Gastrocnemius medialis (tissue), 4 donors: ENCODE measurements at regions not wholly inside any gene's neighbourhood (a gene's known extent, or its start where the extent isn't known, plus 50 kb on each side); places are given as distances from the start of the nearest gene placed in this dataset.

Source experiments
- ATAC-seq, 2 donors: fragments of 150-250 bp; one replicate each; pipeline ENCODE4 v1.9.1; 2016
- DNase-seq, 2 donors: peaks; one replicate each; pipeline ENCODE4 v3.0.0-alpha.2; 2019
- H3K27ac ChIP-seq, 4 donors: fragments of 200-600 bp; sonication (generic); 1 replicate in 1 of 4; 2 replicates in 3 of 4; pipeline ENCODE4 v1.5.1; 2016 to 2018; ENCODE audit warnings: mild to moderate bottlenecking in 2 of 4, moderate library complexity in 1 of 4
- H3K27me3 ChIP-seq, 3 donors: fragments of 200-600 bp; sonication (generic) in 2 of 3; 1 replicate in 1 of 3; 2 replicates in 2 of 3; pipeline versions ENCODE4 v1.5.1 to v1.6.0; 2016 to 2019; ENCODE audit warnings: mild to moderate bottlenecking in 1 of 3, moderate library complexity in 1 of 3
- H3K36me3 ChIP-seq, 2 donors: fragments of 200-600 bp; sonication (generic) in 1 of 2; one replicate each; pipeline ENCODE4 v1.5.1; 2017 to 2018
- H3K4me1 ChIP-seq, 2 donors: fragments of 200-600 bp; sonication (generic) in 1 of 2; one replicate each; pipeline ENCODE4 v1.5.1; 2016 to 2017; ENCODE audit warnings: mild to moderate bottlenecking in 2 of 2
- H3K4me3 ChIP-seq, 4 donors: fragments of 200-600 bp; sonication (generic) in 3 of 4; 1 replicate in 1 of 4; 2 replicates in 3 of 4; pipeline ENCODE4 v1.5.1; 2016 to 2019; ENCODE audit warnings: mild to moderate bottlenecking in 2 of 4
- H3K9me3 ChIP-seq, 3 donors: fragments of 200-600 bp; sonication (generic) in 2 of 3; 1 replicate in 1 of 3; 2 replicates in 2 of 3; pipeline ENCODE4 v1.5.1; 2016 to 2019
- POLR2A ChIP-seq, 2 donors: fragments of 450-650 bp; IDR thresholded peaks; one replicate each; pipeline ENCODE4 v1.6.1; 2017; ENCODE audit warnings: antibody characterized with exemption in 2 of 2, mild to moderate bottlenecking in 2 of 2, moderate library complexity in 2 of 2
- in situ Hi-C, 4 donors: fragments of 200-750 bp; cut with MboI; loops; one replicate each; pipeline versions ENCODE4 v1.15.0 to v1.8.0; 2017; ENCODE audit warnings: low sequenced_read_pairs in 4 of 4
- intact Hi-C: fragments of 100-400 bp; cut with DNase I; formaldehyde crosslinking; loops from one replicate; pipeline ENCODE4 v1.15.1; 2023; ENCODE audit warnings: low total_unique reads
- TF ChIP-seq, protein P1 (sequence below), 5 experiments: fragments of 450-650 bp in 3 of 5; fragments of 200-600 bp in 2 of 5; sonication (generic) in 2 of 5; IDR thresholded peaks in 4 of 5; conservative IDR thresholded peaks in 1 of 5; 1 replicate in 4 of 5; 2 replicates in 1 of 5; pipeline ENCODE4 v1.5.1; 2016 to 2019; ENCODE audit warnings: antibody characterized with exemption in 5 of 5, mild to moderate bottlenecking in 3 of 5, moderate library complexity in 3 of 5

DNA sequence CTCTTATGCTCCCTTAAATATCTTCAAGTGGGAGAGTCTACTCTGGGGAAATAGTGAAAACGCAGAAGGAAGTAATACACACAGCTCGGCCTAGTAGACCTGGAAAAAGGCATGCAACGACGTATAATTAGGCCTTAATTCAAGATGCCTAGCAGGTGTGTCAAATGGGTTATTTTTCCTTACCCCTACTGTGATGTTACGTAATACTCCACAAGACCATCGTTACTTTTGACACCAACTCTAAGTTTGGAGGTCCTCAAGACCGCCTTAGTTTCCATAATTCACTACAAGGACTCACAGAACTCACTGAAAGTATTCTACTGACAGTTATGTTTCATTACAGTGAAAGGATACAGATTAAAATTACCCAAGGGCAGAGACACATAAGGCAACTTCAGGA is 1024.3 kb upstream of the MAP3K7 start:
- intact Hi-C loops: no loop called here
- Histone ChIP-seq H3K27me3 (no peaks in the 10 kb centered on the region), H3K9me3 (no peaks in the 10 kb centered on the region), H3K4me3 (no peak overlapping the region), H3K4me1 (no peaks in the 10 kb centered on the region), H3K36me3 (no peaks in the 10 kb centered on the region), H3K27ac (no peak overlapping the region)
- in situ Hi-C loops: no loop called here
- ATAC-seq: no peak
- DNase-seq: no peak
- TF ChIP-seq, protein P1, sequence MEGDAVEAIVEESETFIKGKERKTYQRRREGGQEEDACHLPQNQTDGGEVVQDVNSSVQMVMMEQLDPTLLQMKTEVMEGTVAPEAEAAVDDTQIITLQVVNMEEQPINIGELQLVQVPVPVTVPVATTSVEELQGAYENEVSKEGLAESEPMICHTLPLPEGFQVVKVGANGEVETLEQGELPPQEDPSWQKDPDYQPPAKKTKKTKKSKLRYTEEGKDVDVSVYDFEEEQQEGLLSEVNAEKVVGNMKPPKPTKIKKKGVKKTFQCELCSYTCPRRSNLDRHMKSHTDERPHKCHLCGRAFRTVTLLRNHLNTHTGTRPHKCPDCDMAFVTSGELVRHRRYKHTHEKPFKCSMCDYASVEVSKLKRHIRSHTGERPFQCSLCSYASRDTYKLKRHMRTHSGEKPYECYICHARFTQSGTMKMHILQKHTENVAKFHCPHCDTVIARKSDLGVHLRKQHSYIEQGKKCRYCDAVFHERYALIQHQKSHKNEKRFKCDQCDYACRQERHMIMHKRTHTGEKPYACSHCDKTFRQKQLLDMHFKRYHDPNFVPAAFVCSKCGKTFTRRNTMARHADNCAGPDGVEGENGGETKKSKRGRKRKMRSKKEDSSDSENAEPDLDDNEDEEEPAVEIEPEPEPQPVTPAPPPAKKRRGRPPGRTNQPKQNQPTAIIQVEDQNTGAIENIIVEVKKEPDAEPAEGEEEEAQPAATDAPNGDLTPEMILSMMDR (IDR thresholded peaks at IDR 0.05 in 4 of 5, conservative IDR thresholded peaks at IDR 0.05 in 1 of 5): no peak
- TF ChIP-seq POLR2A (IDR thresholded peaks at IDR 0.05): no peak

DNA sequence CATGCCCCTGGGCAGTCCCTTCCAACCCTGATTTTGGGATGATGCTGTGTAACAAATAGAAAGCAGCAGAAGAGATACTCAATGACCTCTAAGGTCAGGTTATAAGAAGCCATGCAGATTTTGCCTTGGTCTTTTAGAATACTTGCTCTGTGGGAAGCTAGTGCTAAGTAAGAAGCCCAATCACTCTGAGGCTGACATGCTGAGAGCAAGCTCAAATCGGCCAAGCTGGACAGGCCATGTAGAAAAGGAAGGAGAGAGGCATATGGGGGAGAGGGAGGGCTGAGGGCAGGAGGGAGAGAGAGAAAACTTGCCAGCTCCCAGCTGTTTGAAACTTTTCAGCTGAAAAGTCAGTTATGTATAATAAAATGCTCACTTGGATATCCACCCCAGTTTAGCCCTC is 1021.6 kb upstream of the MAP3K7 start:
- no peak for TF ChIP-seq POLR2A (IDR thresholded peaks at IDR 0.05)
- intact Hi-C loops: no loop called here
- DNase-seq (no peak), ATAC-seq (no peak)
- H3K4me1 ChIP-seq: no peaks in the 10 kb centered on the region
- in situ Hi-C loops: no loop called here
- no peaks in the 10 kb centered on the region for H3K27me3 ChIP-seq
- H3K27ac ChIP-seq: no peak overlapping the region
- H3K4me3 ChIP-seq: no peak overlapping the region
- no peaks in the 10 kb centered on the region for H3K9me3 ChIP-seq
- H3K36me3 ChIP-seq: no peaks in the 10 kb centered on the region

DNA sequence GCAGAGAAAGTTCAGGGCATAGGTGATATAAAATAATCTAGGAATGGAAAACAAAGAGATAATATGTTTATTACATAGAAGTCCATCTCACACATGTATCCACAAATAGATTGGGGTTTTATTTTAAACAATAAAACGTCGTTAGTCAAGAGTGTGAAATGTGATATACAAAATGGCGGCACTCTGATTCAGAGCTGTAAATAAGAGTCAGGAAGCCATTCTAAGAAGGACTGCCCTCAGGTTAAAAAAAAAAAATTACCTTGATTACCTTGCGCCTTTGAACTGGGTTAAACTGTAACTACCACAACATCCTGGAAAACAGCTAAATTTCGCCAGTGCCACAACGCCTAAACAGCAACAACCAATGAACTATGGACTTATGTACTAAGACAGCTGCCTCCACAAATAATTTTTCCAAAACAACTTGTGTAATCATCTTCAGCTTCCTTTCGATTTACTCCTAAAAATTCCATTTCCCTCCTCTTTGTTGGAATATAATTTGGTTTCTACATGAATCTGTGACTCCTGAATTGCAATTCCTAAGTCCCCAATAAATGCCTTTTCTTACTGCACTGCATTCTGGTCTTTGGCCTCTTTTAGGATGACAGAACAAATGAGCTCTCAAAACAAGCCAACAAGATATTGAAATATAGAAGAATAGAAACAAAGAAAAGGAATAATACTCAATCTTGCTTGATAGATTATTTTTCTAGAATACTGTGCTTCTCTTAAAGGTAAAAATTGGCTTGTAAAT is 1019.5 kb upstream of the MAP3K7 start:
- TF ChIP-seq POLR2A (IDR thresholded peaks at IDR 0.05): no peak
- TF ChIP-seq, protein P1 (IDR thresholded peaks at IDR 0.05 in 4 of 5, conservative IDR thresholded peaks at IDR 0.05 in 1 of 5): no peak
- no peaks in the 10 kb centered on the region for H3K36me3 ChIP-seq
- no peaks in the 10 kb centered on the region for H3K4me1 ChIP-seq
- in situ Hi-C loops: no loop called here
- no peaks in the 10 kb centered on the region for H3K9me3 ChIP-seq
- intact Hi-C loops: no loop called here
- H3K27ac ChIP-seq: no peak overlapping the region
- H3K27me3 ChIP-seq: no peaks in the 10 kb centered on the region
- DNase-seq (no peak), ATAC-seq (no peak)
- no peak overlapping the region for H3K4me3 ChIP-seq

DNA sequence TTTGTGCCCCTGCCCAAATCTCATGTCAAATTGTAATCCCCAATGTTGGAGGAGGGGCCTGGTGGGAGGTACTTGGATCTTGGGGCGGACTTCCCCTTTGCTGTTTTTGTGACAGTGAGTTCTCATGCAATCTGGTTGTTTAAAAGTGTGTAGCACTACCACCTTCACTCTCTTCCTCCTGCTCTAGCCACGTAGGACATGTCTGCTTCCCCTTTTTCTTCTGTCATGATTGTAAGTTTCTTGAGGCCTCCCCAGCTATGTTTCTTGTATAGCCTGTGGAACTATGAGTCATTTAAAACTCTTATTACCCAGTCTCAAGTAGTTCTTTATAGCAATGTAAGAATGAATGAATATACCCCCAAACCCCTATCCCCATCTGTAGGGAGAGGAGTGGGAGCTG is 1013.7 kb upstream of the MAP3K7 start:
- H3K27me3 ChIP-seq: no peaks in the 10 kb centered on the region
- H3K9me3 ChIP-seq: no peaks in the 10 kb centered on the region
- in situ Hi-C loops (no loop called here), intact Hi-C loops (no loop called here)
- DNase-seq: no peak
- TF ChIP-seq, protein P1 (IDR thresholded peaks at IDR 0.05 in 4 of 5, conservative IDR thresholded peaks at IDR 0.05 in 1 of 5): no peak
- TF ChIP-seq POLR2A (IDR thresholded peaks at IDR 0.05): no peak
- no peaks in the 10 kb centered on the region for H3K4me1 ChIP-seq
- H3K27ac ChIP-seq: no peak overlapping the region
- H3K36me3 ChIP-seq: no peaks in the 10 kb centered on the region
- ATAC-seq: no peak
- H3K4me3 ChIP-seq: no peak overlapping the region

GRCh38 chr6:91590191-91590590 is 1003.3 kb upstream of the MAP3K7 start:
- Histone ChIP-seq H3K36me3 (no peaks in the 10 kb centered on the region), H3K27me3 (no peaks in the 10 kb centered on the region), H3K4me3 (no peak overlapping the region), H3K9me3 (no peaks in the 10 kb centered on the region), H3K27ac (no peak overlapping the region), H3K4me1 (no peaks in the 10 kb centered on the region)
- intact Hi-C loops (no loop called here), in situ Hi-C loops (no loop called here)
- DNase-seq (no peak), ATAC-seq (no peak)
- TF ChIP-seq, protein P1 (IDR thresholded peaks at IDR 0.05 in 4 of 5, conservative IDR thresholded peaks at IDR 0.05 in 1 of 5): no peak
- no peak for TF ChIP-seq POLR2A (IDR thresholded peaks at IDR 0.05)
